Hepatocyte (in vitro differentiated cells): ENCODE measurements at regions not wholly inside any gene's neighbourhood (a gene's known extent, or its start where the extent isn't known, plus 50 kb on each side); places are given as distances from the start of the nearest gene placed in this dataset.

Source experiments
- DNase-seq: peaks from one replicate; pipeline ENCODE4 v3.0.0-alpha.2; 2016; ENCODE audit warnings: low spot score
- H2AFZ ChIP-seq: fragments of 200-600 bp; sonication (generic); 2 replicates; pipeline ENCODE4 v1.6.0; 2016; ENCODE audit warnings: antibody characterized with exemption, mild to moderate bottlenecking
- H3K27ac ChIP-seq: fragments of 200-600 bp; sonication (generic); 2 replicates; pipeline ENCODE4 v1.5.1; 2016; ENCODE audit warnings: mild to moderate bottlenecking
- H3K27me3 ChIP-seq: fragments of 200-600 bp; sonication (generic); 2 replicates; pipeline ENCODE4 v1.6.1; 2016
- H3K36me3 ChIP-seq: fragments of 200-600 bp; sonication (generic); replicated peaks from 2 replicates; pipeline ENCODE4 v1.5.1; 2016; ENCODE audit warnings: low read depth; ENCODE audit not compliant: insufficient read depth
- H3K4me1 ChIP-seq: fragments of 200-600 bp; sonication (generic); 2 replicates; pipeline ENCODE4 v1.5.1; 2016; ENCODE audit warnings: mild to moderate bottlenecking, moderate library complexity; ENCODE audit not compliant: insufficient read depth
- H3K4me2 ChIP-seq: fragments of 200-600 bp; sonication (generic); 2 replicates; pipeline ENCODE4 v1.6.0; 2016
- H3K4me3 ChIP-seq: fragments of 200-600 bp; sonication (generic); 2 replicates; pipeline ENCODE4 v1.5.1; 2016; ENCODE audit warnings: mild to moderate bottlenecking
- H3K79me2 ChIP-seq: fragments of 200-600 bp; sonication (generic); 2 replicates; pipeline ENCODE4 v1.6.0; 2017; ENCODE audit warnings: mild to moderate bottlenecking
- H3K9me2 ChIP-seq: fragments of 200-600 bp; sonication (generic); replicated peaks from 2 replicates; pipeline ENCODE4 v1.6.0; 2017; ENCODE audit warnings: mild to moderate bottlenecking; ENCODE audit not compliant: insufficient read depth
- H3K9me3 ChIP-seq: fragments of 200-600 bp; sonication (generic); 2 replicates; pipeline ENCODE4 v1.5.1; 2016; ENCODE audit warnings: low read depth, mild to moderate bottlenecking
- H4K20me1 ChIP-seq: fragments of 200-600 bp; sonication (generic); 2 replicates; pipeline ENCODE4 v1.6.0; 2016; ENCODE audit warnings: mild to moderate bottlenecking; ENCODE audit not compliant: insufficient read depth, poor library complexity, severe bottlenecking
- EZH2 ChIP-seq: fragments of 200-600 bp; sonication (generic); IDR thresholded peaks from 2 replicates; pipeline ENCODE4 v1.6.1; 2016; ENCODE audit warnings: antibody characterized with exemption, mild to moderate bottlenecking, borderline replicate concordance
- EZH2phosphoT487 ChIP-seq: fragments of 200-600 bp; sonication (generic); IDR thresholded peaks from one replicate; pipeline ENCODE4 v1.6.1; 2018; ENCODE audit warnings: antibody characterized with exemption, mild to moderate bottlenecking, low read depth, moderate library complexity; ENCODE audit not compliant: unreplicated experiment, severe bottlenecking
- WGBS: methylation state at CpG from one replicate; pipeline ENCODE4 v1.1.6; 2016; ENCODE audit warnings: low lambda C conversion rate; ENCODE audit errors: missing lambda C conversion rate; 5-methylcytosine and 5-hydroxymethylcytosine counted together
- TF ChIP-seq, protein P1 (sequence below): fragments of 200-600 bp; sonication (generic); IDR thresholded peaks from 2 replicates; pipeline ENCODE4 v1.5.1; 2016; ENCODE audit warnings: antibody characterized with exemption, mild to moderate bottlenecking; ENCODE audit not compliant: poor library complexity

DNA sequence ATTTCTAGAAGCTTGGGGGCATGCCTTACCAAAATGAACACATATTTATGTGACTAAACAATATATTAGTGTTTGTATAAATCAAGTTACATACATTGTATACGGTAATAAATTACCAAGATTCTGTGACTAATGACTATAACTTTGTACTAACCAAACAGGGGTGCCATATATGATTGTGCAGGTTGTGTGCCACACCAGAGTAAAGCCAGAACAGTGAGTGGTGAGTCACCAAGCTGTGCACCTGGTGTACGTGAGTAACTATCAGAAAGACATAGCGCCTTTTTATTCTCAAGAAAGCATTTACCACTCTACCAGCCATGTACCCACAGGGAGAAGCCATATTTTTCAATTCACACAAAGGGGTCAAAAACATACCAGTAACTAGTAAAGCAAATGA lies 453.2 kb upstream of the PIK3C3 start:
- 94% methylated on average over 3 of the region's 3 CpGs for WGBS
- Histone ChIP-seq H3K4me1 (no peaks in the 10 kb centered on the region), H3K27ac (no peak overlapping the region), H3K9me2 (no peaks in the 10 kb centered on the region), H3K36me3 (no peaks in the 10 kb centered on the region), H3K9me3 (no peaks in the 10 kb centered on the region), H3K4me3 (no peak overlapping the region), H3K79me2 (no peaks in the 10 kb centered on the region), H3K27me3 (no peaks in the 10 kb centered on the region), H4K20me1 (no peaks in the 10 kb centered on the region), H2AFZ (no peak overlapping the region), H3K4me2 (no peak overlapping the region)
- TF ChIP-seq, protein P1, sequence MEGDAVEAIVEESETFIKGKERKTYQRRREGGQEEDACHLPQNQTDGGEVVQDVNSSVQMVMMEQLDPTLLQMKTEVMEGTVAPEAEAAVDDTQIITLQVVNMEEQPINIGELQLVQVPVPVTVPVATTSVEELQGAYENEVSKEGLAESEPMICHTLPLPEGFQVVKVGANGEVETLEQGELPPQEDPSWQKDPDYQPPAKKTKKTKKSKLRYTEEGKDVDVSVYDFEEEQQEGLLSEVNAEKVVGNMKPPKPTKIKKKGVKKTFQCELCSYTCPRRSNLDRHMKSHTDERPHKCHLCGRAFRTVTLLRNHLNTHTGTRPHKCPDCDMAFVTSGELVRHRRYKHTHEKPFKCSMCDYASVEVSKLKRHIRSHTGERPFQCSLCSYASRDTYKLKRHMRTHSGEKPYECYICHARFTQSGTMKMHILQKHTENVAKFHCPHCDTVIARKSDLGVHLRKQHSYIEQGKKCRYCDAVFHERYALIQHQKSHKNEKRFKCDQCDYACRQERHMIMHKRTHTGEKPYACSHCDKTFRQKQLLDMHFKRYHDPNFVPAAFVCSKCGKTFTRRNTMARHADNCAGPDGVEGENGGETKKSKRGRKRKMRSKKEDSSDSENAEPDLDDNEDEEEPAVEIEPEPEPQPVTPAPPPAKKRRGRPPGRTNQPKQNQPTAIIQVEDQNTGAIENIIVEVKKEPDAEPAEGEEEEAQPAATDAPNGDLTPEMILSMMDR = no peak
- no peak for TF ChIP-seq EZH2
- no peak for TF ChIP-seq EZH2phosphoT487
- no peak for DNase-seq

DNA sequence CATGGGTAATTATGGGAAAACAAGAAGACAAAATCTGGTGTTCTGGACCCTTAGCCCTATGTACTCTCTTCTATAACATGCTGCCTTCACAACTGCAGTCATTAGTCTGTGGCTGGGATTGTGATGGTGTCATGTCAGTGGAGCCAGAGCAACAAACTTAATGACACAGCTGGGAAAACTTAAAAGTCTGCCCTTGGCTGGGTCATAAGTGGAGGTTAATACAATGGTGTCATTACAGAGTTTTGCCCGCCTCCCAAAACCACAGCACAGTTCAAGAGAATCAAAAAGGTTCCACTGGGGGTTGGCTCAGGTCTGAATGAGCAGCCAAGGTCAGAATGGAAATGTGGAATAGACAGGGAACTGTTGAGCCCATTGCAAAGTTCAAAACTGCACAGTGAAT lies 455.7 kb upstream of the PIK3C3 start:
- Histone ChIP-seq H3K36me3 (no peaks in the 10 kb centered on the region), H3K9me2 (no peaks in the 10 kb centered on the region), H4K20me1 (no peaks in the 10 kb centered on the region), H3K4me3 (no peak overlapping the region), H3K4me1 (no peaks in the 10 kb centered on the region), H2AFZ (no peak overlapping the region), H3K27me3 (no peaks in the 10 kb centered on the region), H3K4me2 (no peak overlapping the region), H3K9me3 (no peaks in the 10 kb centered on the region), H3K79me2 (no peaks in the 10 kb centered on the region), H3K27ac (no peak overlapping the region)
- WGBS = 88% methylated on average over 1 of the region's 1 CpG
- no peak for DNase-seq
- TF ChIP-seq EZH2phosphoT487 (no peak), EZH2 (no peak)
- TF ChIP-seq, protein P1 = no peak

DNA sequence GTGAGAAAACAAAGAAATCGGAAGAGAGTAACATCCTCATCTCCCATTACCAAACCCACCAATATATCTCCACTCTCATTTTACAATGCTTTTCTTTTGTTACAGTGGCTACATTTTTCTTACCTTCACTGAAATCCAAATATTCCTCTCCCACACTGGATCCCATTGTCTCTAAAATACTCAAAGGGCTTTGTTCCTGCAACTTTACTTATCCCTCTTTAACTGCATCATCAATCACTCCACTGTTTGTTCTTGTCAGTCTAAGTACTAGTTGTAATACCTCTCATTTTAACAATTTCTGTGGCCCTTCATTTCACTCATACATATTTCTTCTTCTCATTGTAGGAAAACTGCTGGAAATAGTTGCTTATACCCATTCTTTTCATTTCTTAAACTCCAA lies 464.2 kb upstream of the PIK3C3 start:
- Histone ChIP-seq H2AFZ (no peak overlapping the region), H3K27ac (no peak overlapping the region), H3K27me3 (no peaks in the 10 kb centered on the region), H3K4me2 (no peak overlapping the region), H3K36me3 (no peaks in the 10 kb centered on the region), H4K20me1 (no peaks in the 10 kb centered on the region), H3K4me3 (no peak overlapping the region), H3K9me2 (no peaks in the 10 kb centered on the region), H3K79me2 (no peaks in the 10 kb centered on the region), H3K4me1 (no peaks in the 10 kb centered on the region), H3K9me3 (no peaks in the 10 kb centered on the region)
- no peak for DNase-seq
- WGBS = 93% methylated on average over 1 of the region's 1 CpG
- TF ChIP-seq EZH2phosphoT487 (no peak), EZH2 (no peak)
- TF ChIP-seq, protein P1 = no peak

DNA sequence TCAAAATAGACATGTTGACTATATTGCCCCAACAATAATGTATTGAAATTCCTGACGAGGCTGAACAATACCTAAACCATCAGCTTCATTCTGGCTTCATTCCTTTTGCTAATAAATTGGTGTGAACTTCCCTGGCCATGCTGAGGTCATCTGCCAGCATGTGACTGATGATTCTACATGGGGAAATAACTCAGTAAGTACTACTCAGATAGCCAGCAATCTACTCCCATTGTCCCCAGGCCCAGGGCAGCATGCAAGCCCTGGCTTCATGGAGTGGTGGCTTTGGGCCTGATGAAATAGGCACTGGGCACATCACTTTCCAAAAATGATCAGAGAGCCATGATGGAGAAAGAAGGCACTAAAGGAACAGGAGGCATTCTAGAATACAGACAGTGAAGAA lies 468.5 kb upstream of the PIK3C3 start:
- H3K36me3 ChIP-seq = no peaks in the 10 kb centered on the region
- no peaks in the 10 kb centered on the region for H3K27me3 ChIP-seq
- no peaks in the 10 kb centered on the region for H3K4me1 ChIP-seq
- no peak for TF ChIP-seq EZH2phosphoT487
- TF ChIP-seq, protein P1 = no peak
- TF ChIP-seq EZH2 = no peak
- no peaks in the 10 kb centered on the region for H3K9me2 ChIP-seq
- no peak overlapping the region for H3K4me3 ChIP-seq
- H4K20me1 ChIP-seq = no peaks in the 10 kb centered on the region
- no peak overlapping the region for H2AFZ ChIP-seq
- no peak overlapping the region for H3K27ac ChIP-seq
- whole genome bisulfite sequencing = 52% methylated on average over 1 of the region's 1 CpG
- no peak overlapping the region for H3K4me2 ChIP-seq
- H3K79me2 ChIP-seq = no peaks in the 10 kb centered on the region
- no peaks in the 10 kb centered on the region for H3K9me3 ChIP-seq
- DNase-seq = peak; percentile 5
